SK-MEL-5 (cell line): ENCODE measurements at regions not wholly inside any gene's neighbourhood (a gene's known extent, or its start where the extent isn't known, plus 50 kb on each side); places are given as distances from the start of the nearest gene placed in this dataset.

Experiments used
- DNase-seq: peaks from one replicate; pipeline ENCODE4 v3.0.0-alpha.2; 2016; ENCODE audit warnings: low read depth, low spot score
- in situ Hi-C: cut with HindIII; loops from 2 replicates; pipeline ENCODE4 v1.10.0; 2016; ENCODE audit warnings: low sequenced_read_pairs, high pct_unique_total_duplicates, low pct_unique_long_range_greater_than_20kb
- small RNA-seq, 2 experiments: library from RNA; depleted of rRNA; stranded (forward); fragments of <200 nt; gene quantifications; one replicate each; pipeline ENCODE3, GENCODE V24; 2014

DNA sequence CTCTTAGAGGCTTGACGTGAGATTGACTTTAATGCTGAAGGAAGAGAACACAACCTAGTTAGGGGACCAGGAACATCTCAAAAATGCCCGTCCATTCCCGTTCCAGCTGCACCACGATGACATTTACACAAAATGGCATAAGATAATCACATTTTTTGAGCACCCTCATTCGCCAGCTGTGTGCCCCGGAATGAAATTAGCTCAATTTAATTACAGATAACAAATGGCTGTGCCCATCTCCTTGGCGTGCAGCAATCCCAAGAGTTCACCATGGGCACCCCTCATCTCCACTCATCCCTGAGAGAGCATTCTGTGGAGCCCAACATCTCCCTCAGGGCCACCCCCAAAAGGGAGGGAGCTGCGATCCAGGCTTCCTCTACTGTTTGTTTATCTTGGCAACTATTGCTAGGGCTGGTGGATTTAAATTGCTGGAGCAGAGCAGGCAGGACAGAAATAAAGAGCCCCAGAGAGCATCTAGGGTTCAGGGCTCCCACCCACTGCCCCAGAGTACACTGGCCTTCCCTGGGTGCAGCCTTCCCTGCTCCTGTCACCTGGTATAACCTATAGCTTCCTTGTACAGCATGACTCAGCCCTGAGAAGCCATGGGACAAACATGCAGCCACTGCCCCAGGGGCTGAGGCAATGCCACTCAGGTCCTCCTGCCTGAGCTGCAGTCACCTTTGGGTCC lies 263.5 kb downstream of the ZEB1 start:
- DNase-seq, result no peak
- in situ Hi-C loops, result no loop called here

DNA sequence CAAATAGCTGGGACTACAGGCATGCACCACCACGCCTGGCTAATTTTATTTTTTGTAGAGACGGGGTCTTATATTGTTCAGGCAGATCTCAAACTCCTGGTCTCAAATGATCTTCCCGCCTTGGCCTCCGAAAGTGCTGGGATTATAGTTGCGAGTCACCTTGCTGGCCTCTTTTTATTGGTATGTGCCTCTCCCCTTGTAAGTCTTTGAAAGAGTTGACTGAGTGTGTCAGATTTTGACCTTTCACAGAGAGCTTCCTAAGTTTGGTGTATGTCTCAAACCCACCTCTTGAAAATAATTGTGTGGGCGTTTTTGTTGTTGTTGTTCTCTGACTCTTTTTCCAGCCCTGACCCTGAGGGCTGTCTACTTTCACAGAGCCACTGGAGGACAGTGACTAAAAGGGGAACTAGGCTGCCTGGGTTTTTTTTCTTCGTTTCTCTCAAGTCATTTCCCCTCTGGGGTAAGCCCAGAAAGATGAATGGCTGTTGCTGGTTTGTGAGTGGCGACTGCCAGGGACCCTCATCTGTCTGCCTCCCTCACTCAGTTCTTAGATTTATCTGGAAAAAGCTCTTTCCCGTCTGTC lies 262.8 kb downstream of the ZEB1 start:
- no peak for DNase-seq
- in situ Hi-C loops, result no loop called here

GRCh38 chr10:31580646-31581045 lies 261.6 kb downstream of the ZEB1 start:
- in situ Hi-C loops, result no loop called here
- DNase-seq, result no peak

Small RNA genes lying in the stretch of these regions (small RNA-seq; reads per million reads assigned to genes)
- 0 reads per million in 2 experiments for gene AL161935.2
